Subcutaneous abdominal adipose tissue (tissue), 5 donors: ENCODE measurements at regions not wholly inside any gene's neighbourhood (a gene's known extent, or its start where the extent isn't known, plus 50 kb on each side); places are given as distances from the start of the nearest gene placed in this dataset.

ENCODE experiments used
- H3K27ac ChIP-seq: one replicate; pipeline ENCODE4 v1.7.0; 2013; ENCODE audit warnings: low read depth, mild to moderate bottlenecking, inconsistent platforms, low read length, moderate library complexity
- H3K27me3 ChIP-seq, 5 donors: one replicate each; pipeline ENCODE4 v1.7.0; 2013; ENCODE audit warnings: low read length in 5 of 5, inconsistent platforms in 1 of 5; ENCODE audit not compliant: control insufficient read depth in 5 of 5, insufficient read depth in 4 of 5
- H3K36me3 ChIP-seq, 5 donors: one replicate each; pipeline ENCODE4 v1.7.0; 2013; ENCODE audit warnings: low read length in 5 of 5; ENCODE audit not compliant: control insufficient read depth in 5 of 5, insufficient read depth in 5 of 5
- H3K4me1 ChIP-seq, 5 donors: one replicate each; pipeline ENCODE4 v1.7.0; 2013; ENCODE audit warnings: low read length in 5 of 5, mild to moderate bottlenecking in 3 of 5, moderate library complexity in 1 of 5; ENCODE audit not compliant: control insufficient read depth in 5 of 5, insufficient read depth in 5 of 5
- H3K4me3 ChIP-seq, 5 donors: one replicate each; pipeline ENCODE4 v1.7.0; 2013; ENCODE audit warnings: low read length in 5 of 5, low read depth in 1 of 5
- H3K9ac ChIP-seq, 5 donors: one replicate each; pipeline ENCODE4 v1.7.0; 2013; ENCODE audit warnings: low read length in 5 of 5, mild to moderate bottlenecking in 4 of 5, moderate library complexity in 3 of 5
- H3K9me3 ChIP-seq, 5 donors: one replicate each; pipeline ENCODE4 v1.7.0; 2013; ENCODE audit warnings: low read length in 5 of 5; ENCODE audit not compliant: control insufficient read depth in 5 of 5
- donor health status: healthy.
- donor health status: healthy.
- donor health status: healthy.
- donor health status: healthy.
- donor health status: healthy.

GRCh38 chr2:167900435-167901114 is 346.8 kb downstream of the STK39 start:
- no peaks in the 10 kb centered on the region for H3K4me1 ChIP-seq
- H3K9ac ChIP-seq, result no peak overlapping the region
- H3K27me3 ChIP-seq, result no peaks in the 10 kb centered on the region
- no peaks in the 10 kb centered on the region for H3K36me3 ChIP-seq
- H3K4me3 ChIP-seq, result no peak overlapping the region
- no peak overlapping the region for H3K27ac ChIP-seq
- peaks cover 0 to 2% (median 0%) of the 10 kb centered on the region in 5 donors for H3K9me3 ChIP-seq

- Histone ChIP-seq H3K4me3 (no peak overlapping the region), H3K9me3 (peaks cover 0 to 4% (median 0%) of the 10 kb centered on the region in 5 donors), H3K27ac (no peak overlapping the region), H3K27me3 (no peaks in the 10 kb centered on the region), H3K9ac (no peak overlapping the region), H3K4me1 (no peaks in the 10 kb centered on the region), H3K36me3 (no peaks in the 10 kb centered on the region)
These were observed 349.1 kb downstream of the STK39 start for GRCh38 chr2:167898340-167898739.

- Histone ChIP-seq H3K9ac (no peak overlapping the region), H3K4me3 (no peak overlapping the region), H3K27ac (no peak overlapping the region), H3K9me3 (peaks cover 0 to 9% (median 0%) of the 10 kb centered on the region in 5 donors), H3K4me1 (no peaks in the 10 kb centered on the region), H3K27me3 (no peaks in the 10 kb centered on the region), H3K36me3 (no peaks in the 10 kb centered on the region)
These were observed 355.6 kb downstream of the STK39 start for GRCh38 chr2:167891841-167892240.

- H3K27ac ChIP-seq, result no peak overlapping the region
- H3K9me3 ChIP-seq, result peaks cover 0 to 9% (median 0%) of the 10 kb centered on the region in 5 donors
- no peak overlapping the region for H3K9ac ChIP-seq
- H3K36me3 ChIP-seq, result no peaks in the 10 kb centered on the region
- no peaks in the 10 kb centered on the region for H3K27me3 ChIP-seq
- H3K4me1 ChIP-seq, result no peaks in the 10 kb centered on the region
- no peak overlapping the region for H3K4me3 ChIP-seq
These were observed 356.7 kb downstream of the STK39 start for GRCh38 chr2:167890739-167891138.

- H3K9ac ChIP-seq, result no peak overlapping the region
- H3K4me3 ChIP-seq, result no peak overlapping the region
- peaks cover 0 to 1% (median 0%) of the 10 kb centered on the region in 5 donors for H3K9me3 ChIP-seq
- H3K4me1 ChIP-seq, result no peaks in the 10 kb centered on the region
- H3K27ac ChIP-seq, result no peak overlapping the region
- no peaks in the 10 kb centered on the region for H3K27me3 ChIP-seq
- no peaks in the 10 kb centered on the region for H3K36me3 ChIP-seq
These were observed 367.0 kb downstream of the STK39 start for GRCh38 chr2:167880415-167880814.

GRCh38 chr2:167875529-167875928 is 371.9 kb downstream of the STK39 start:
- no peak overlapping the region for H3K27ac ChIP-seq
- H3K27me3 ChIP-seq, result no peaks in the 10 kb centered on the region
- no peaks in the 10 kb centered on the region for H3K4me1 ChIP-seq
- no peak overlapping the region for H3K4me3 ChIP-seq
- H3K9ac ChIP-seq, result no peak overlapping the region
- no peaks in the 10 kb centered on the region for H3K36me3 ChIP-seq
- peaks cover 0 to 2% (median 0%) of the 10 kb centered on the region in 5 donors for H3K9me3 ChIP-seq

- Histone ChIP-seq H3K36me3 (no peaks in the 10 kb centered on the region), H3K27ac (no peak overlapping the region)
These were observed 372.6 kb downstream of the STK39 start for GRCh38 chr2:167874812-167875211.

GRCh38 chr2:167871286-167871685 is 376.1 kb downstream of the STK39 start:
- Histone ChIP-seq H3K4me1 (no peaks in the 10 kb centered on the region), H3K27ac (no peak overlapping the region), H3K27me3 (no peaks in the 10 kb centered on the region), H3K9me3 (peaks cover 0 to 2% (median 0%) of the 10 kb centered on the region in 5 donors), H3K9ac (no peak overlapping the region), H3K4me3 (no peak overlapping the region), H3K36me3 (no peaks in the 10 kb centered on the region)

More at GRCh38 chr2:167874812-167875211, 372.6 kb downstream of the STK39 start:
- Histone ChIP-seq H3K4me1 (no peaks in the 10 kb centered on the region), H3K27me3 (no peaks in the 10 kb centered on the region), H3K4me3 (no peak overlapping the region), H3K9me3 (peaks cover 0 to 2% (median 0%) of the 10 kb centered on the region in 5 donors), H3K9ac (no peak overlapping the region)

- Histone ChIP-seq H3K4me3 (no peak overlapping the region), H3K9ac (no peak overlapping the region), H3K27ac (no peak overlapping the region), H3K4me1 (no peaks in the 10 kb centered on the region), H3K36me3 (no peaks in the 10 kb centered on the region), H3K27me3 (no peaks in the 10 kb centered on the region), H3K9me3 (no peaks in the 10 kb centered on the region)
These were observed 378.2 kb downstream of the STK39 start for GRCh38 chr2:167869200-167869599.

- no peaks in the 10 kb centered on the region for H3K4me1 ChIP-seq
- no peak overlapping the region for H3K4me3 ChIP-seq
- no peaks in the 10 kb centered on the region for H3K27me3 ChIP-seq
- H3K36me3 ChIP-seq, result no peaks in the 10 kb centered on the region
- no peak overlapping the region for H3K27ac ChIP-seq
- H3K9me3 ChIP-seq, result no peaks in the 10 kb centered on the region
- no peak overlapping the region for H3K9ac ChIP-seq
These were observed 384.0 kb downstream of the STK39 start for GRCh38 chr2:167863377-167863776.
